GM13976 (cell line): ENCODE measurements at regions not wholly inside any gene's neighbourhood (a gene's known extent, or its start where the extent isn't known, plus 50 kb on each side); places are given as distances from the start of the nearest gene placed in this dataset.

Source experiments
- DNase-seq: peaks from one replicate; pipeline ENCODE4 v3.0.0; 2012; ENCODE audit warnings: low spot score
- CTCF ChIP-seq: IDR thresholded peaks from 2 replicates; pipeline ENCODE4 v1.5.1; 2012; ENCODE audit warnings: borderline replicate concordance, mild to moderate bottlenecking; ENCODE audit not compliant: insufficient read depth; ENCODE audit errors: extremely low read depth, missing control alignments, control extremely low read depth
- in situ Hi-C: fragments of 300-500 bp; cut with MboI; formaldehyde crosslinking; loops from one replicate; pipeline ENCODE4 v1.12.0; 2022; ENCODE audit warnings: low sequenced_read_pairs, mixed read lengths, inconsistent platforms; ENCODE audit not compliant: unreplicated experiment

DNA sequence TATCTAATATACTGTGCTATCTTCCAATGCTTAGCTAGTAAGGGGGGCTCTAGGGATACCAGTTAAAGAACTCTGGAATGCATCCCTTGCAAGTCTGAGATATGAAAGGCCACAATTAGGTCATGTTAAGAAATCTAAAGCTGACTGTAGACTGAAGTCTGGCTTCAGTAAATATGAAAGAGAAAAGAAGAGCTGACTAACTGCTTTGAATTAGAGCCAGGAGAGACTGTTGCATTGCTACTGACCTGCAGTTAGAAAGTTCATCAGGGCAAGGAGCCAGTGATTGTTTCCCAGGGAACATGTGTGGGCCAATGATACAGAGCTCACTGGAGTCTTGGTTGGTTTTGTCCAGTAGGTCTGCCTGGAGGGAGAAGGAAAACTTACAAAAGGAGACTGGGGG, 472.1 kb upstream of the TNC start:
- in situ Hi-C loops = no loop called here
- DNase-seq = no peak
- no peak for TF ChIP-seq CTCF

DNA sequence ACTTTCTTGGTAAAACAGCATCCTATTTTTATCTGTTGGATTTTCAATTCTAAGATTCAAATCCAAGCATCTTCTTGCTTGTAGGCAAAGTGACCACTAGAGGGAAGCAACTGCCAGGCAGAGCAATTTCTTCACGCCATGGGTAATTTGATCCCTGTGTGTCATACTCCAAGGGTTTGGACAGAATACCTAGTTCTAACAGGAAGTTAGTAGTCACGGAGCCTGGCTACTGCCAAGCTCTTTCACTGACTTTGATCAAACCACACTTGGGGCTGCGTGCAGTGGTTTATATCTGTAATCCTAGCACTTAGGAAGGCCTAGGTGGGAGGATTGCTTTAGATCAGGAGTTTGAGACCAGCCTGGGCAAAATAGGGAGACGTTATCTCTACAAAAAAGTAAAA, 473.6 kb upstream of the TNC start:
- DNase-seq = peak; percentile 38

GRCh38 chr9:115593587-115594091, 475.7 kb upstream of the TNC start:
- DNase-seq = peak; percentile 42
- peak; percentile 50 for TF ChIP-seq CTCF
- in situ Hi-C loops = no loop called here

More for the DNA sequence above, 473.6 kb upstream of the TNC start:
- peak; percentile 45 for TF ChIP-seq CTCF
- in situ Hi-C loops = no loop called here

DNA sequence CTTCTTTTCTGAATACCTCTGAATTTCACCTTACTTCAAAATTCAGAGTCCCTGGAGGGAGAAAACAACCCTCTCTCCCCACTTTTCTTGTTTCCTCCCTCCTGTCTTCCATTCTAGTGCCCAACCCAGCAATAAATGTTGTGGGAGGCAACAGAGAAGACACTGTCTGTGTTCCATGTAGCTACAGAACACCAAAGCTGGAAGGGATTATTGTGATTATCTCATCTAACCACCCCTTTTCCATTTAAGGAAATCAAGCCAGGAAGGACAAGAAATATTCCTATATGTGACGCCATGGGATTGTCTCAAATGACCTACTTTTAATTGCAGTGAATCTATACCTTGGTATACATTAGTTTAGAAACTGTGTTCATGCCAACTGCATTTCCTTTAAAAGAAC, 476.6 kb upstream of the TNC start:
- DNase-seq = no peak
- in situ Hi-C loops = no loop called here
- no peak for TF ChIP-seq CTCF

GRCh38 chr9:115596021-115596745, 478.2 kb upstream of the TNC start:
- no peak for TF ChIP-seq CTCF
- in situ Hi-C loops = no loop called here
- DNase-seq = no peak

DNA sequence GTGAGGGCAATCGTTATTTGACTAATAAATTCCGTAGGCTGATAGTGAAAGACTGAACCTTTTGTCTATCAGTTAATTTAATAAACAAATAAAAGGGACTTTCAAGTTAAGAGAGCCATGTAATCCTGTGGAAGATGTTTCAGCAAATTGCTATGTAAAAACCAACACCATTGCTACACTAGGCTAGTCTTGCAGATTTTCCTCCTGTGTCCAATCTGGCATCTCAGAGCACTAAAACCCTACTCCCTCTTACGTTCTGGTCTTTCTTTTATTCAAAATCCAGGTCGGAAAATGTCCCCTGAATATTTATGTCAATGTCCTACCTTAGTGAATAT, 478.8 kb upstream of the TNC start:
- in situ Hi-C loops = no loop called here
- TF ChIP-seq CTCF = no peak
- DNase-seq = no peak
